ENCODE measurements at regions not wholly inside any gene's neighbourhood (a gene's known extent, or its start where the extent isn't known, plus 50 kb on each side); places are given as distances from the start of the nearest gene placed in this dataset.

DNA sequence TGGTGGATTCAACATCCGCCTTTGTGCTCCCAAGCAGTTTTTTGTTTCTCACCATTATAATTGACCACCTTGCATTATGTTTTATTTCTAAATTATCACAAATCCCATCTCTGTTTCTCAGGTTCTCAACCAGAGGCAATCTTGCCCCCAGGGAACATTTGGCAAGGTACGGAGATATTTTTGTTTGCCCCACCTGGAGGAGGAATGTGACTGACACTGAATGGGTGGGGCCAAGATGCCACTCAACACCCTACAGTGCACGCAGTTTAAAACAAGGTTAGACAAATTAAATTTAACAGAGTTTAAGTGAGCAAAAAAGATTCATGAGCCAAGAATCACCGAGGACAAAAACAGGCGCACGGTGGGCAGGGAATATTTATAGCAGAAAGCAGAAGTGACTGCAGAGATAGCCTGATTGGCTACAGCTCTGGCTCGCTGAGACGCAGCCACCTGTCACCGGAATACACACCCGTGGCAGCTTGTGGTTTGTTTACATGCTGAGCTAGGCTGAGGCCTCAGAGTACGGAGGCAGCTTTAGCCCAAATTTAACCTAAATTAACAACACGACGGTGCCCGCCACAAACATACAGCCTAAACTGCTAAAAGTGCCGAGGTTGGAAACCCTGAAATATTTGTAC is 150.0 kb upstream of the ALKAL2 start:
- no peak overlapping the region for H3K27ac Mint-ChIP-seq
- no peak overlapping the region for H3K4me3 Mint-ChIP-seq
- TF ChIP-seq, protein P1, sequence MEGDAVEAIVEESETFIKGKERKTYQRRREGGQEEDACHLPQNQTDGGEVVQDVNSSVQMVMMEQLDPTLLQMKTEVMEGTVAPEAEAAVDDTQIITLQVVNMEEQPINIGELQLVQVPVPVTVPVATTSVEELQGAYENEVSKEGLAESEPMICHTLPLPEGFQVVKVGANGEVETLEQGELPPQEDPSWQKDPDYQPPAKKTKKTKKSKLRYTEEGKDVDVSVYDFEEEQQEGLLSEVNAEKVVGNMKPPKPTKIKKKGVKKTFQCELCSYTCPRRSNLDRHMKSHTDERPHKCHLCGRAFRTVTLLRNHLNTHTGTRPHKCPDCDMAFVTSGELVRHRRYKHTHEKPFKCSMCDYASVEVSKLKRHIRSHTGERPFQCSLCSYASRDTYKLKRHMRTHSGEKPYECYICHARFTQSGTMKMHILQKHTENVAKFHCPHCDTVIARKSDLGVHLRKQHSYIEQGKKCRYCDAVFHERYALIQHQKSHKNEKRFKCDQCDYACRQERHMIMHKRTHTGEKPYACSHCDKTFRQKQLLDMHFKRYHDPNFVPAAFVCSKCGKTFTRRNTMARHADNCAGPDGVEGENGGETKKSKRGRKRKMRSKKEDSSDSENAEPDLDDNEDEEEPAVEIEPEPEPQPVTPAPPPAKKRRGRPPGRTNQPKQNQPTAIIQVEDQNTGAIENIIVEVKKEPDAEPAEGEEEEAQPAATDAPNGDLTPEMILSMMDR (IDR thresholded peaks at IDR 0.05), result no peak
- no peaks in the 10 kb centered on the region for H3K9me3 Mint-ChIP-seq
- no peak for DNase-seq
- H3K4me1 Mint-ChIP-seq, result peaks cover 6% of the 10 kb centered on the region
- no peaks in the 10 kb centered on the region for H3K36me3 Mint-ChIP-seq (ENCODE audit: low read depth)
- H3K27me3 Mint-ChIP-seq (ENCODE audit: low read depth, poor library complexity), result peaks cover 8% of the 10 kb centered on the region

DNA sequence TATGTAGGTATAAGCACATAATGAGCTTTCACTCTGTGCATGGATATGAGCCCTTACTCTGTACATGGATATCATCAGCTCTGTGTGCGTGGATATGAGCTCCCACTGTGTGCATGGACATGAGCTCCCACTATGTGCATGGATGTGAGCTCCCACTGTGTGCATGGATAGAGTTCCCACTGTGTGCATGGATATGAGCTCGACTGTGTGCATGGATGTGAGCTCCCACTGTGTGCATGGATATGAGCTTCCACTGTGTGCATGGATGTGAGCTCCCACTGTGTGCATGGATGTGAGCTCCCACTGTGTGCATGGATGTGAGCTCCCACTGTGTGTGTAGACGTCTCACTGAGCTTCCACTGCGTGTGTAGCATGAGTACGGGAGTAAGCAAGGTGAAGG is 149.3 kb upstream of the ALKAL2 start:
- peaks cover 8% of the 10 kb centered on the region for H3K27me3 Mint-ChIP-seq (ENCODE audit: low read depth, poor library complexity)
- DNase-seq, result no peak
- H3K36me3 Mint-ChIP-seq (ENCODE audit: low read depth), result no peaks in the 10 kb centered on the region
- no peak overlapping the region for H3K4me3 Mint-ChIP-seq
- H3K4me1 Mint-ChIP-seq, result peaks cover 6% of the 10 kb centered on the region
- TF ChIP-seq, protein P1 (IDR thresholded peaks at IDR 0.05), result no peak
- H3K9me3 Mint-ChIP-seq, result no peaks in the 10 kb centered on the region
- no peak overlapping the region for H3K27ac Mint-ChIP-seq

DNA sequence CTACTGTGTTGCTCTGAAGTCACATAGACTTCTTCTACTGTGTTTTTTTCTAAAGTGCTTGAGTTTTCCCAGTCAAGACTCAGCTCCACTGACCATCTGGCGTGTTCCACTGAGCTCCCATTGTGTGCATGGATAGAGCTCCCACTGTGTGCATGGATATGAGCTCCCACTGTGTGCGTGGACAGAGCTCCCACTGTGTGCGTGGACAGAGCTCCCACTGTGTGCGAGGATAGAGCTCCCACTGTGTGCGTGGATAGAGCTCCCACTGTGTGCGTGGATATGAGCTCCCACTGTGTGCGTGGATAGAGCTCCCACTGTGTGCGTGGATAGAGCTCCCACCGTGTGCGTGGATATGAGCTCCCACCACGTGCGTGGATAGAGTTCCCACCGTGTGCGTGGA is 148.3 kb upstream of the ALKAL2 start:
- peaks cover 8% of the 10 kb centered on the region for H3K27me3 Mint-ChIP-seq (ENCODE audit: low read depth, poor library complexity)
- TF ChIP-seq, protein P1 (IDR thresholded peaks at IDR 0.05), result no peak
- no peak overlapping the region for H3K27ac Mint-ChIP-seq
- DNase-seq, result no peak
- no peaks in the 10 kb centered on the region for H3K36me3 Mint-ChIP-seq (ENCODE audit: low read depth)
- no peak overlapping the region for H3K4me3 Mint-ChIP-seq
- H3K4me1 Mint-ChIP-seq, result peaks cover 6% of the 10 kb centered on the region
- no peaks in the 10 kb centered on the region for H3K9me3 Mint-ChIP-seq

DNA sequence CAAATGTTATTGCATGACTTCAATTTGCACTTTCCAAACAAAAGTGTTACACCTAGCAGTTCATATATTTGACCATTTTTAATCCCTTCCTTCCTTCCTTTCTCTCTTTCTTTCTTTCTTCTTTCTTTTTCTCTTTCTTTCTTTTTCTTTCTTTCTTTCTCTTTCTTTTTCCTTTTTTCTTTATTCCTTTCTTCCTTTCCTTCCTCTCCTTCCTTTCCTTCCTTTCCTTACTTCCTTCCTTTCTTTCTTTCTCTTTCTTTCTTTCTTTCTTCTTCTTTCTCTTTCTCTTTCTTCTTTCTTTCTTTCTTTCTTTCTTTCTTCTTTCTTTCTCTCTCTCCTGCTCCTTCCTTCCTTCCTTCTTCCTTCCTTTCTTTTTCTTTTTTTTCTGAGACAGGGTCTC is 146.7 kb upstream of the ALKAL2 start:
- Mint-ChIP-seq H3K36me3 (ENCODE audit: low read depth) (no peaks in the 10 kb centered on the region), H3K27me3 (ENCODE audit: low read depth, poor library complexity) (peaks cover 8% of the 10 kb centered on the region), H3K27ac (no peak overlapping the region), H3K4me3 (no peak overlapping the region), H3K4me1 (peaks cover 6% of the 10 kb centered on the region), H3K9me3 (no peaks in the 10 kb centered on the region)
- DNase-seq, result no peak
- TF ChIP-seq, protein P1 (IDR thresholded peaks at IDR 0.05), result no peak

DNA sequence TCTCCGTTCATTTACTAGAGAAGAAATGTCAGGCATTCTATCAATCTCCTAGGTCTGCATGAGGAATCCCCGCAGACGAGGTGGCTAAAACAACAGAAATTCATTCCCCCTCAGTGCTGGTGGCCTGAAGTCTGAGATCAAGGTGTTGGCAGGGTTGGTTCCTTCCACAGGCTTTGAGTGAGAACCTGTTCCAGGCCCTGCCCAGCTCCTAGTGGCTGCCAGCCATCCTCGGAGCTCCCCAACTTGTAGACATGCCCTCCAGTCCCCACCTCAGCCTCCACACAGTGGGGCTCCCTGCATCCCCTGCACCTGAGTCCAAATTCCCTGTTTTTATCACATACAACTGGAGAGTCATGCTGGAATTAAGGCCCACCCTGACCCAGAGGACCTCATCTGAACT is 145.3 kb upstream of the ALKAL2 start:
- H3K27ac Mint-ChIP-seq, result no peak overlapping the region
- TF ChIP-seq, protein P1 (IDR thresholded peaks at IDR 0.05), result no peak
- peaks cover 2% of the 10 kb centered on the region for H3K4me1 Mint-ChIP-seq
- DNase-seq, result no peak
- peaks cover 3% of the 10 kb centered on the region for H3K27me3 Mint-ChIP-seq (ENCODE audit: low read depth, poor library complexity)
- no peaks in the 10 kb centered on the region for H3K36me3 Mint-ChIP-seq (ENCODE audit: low read depth)
- no peak overlapping the region for H3K4me3 Mint-ChIP-seq
- peaks cover 1% of the 10 kb centered on the region for H3K9me3 Mint-ChIP-seq

DNA sequence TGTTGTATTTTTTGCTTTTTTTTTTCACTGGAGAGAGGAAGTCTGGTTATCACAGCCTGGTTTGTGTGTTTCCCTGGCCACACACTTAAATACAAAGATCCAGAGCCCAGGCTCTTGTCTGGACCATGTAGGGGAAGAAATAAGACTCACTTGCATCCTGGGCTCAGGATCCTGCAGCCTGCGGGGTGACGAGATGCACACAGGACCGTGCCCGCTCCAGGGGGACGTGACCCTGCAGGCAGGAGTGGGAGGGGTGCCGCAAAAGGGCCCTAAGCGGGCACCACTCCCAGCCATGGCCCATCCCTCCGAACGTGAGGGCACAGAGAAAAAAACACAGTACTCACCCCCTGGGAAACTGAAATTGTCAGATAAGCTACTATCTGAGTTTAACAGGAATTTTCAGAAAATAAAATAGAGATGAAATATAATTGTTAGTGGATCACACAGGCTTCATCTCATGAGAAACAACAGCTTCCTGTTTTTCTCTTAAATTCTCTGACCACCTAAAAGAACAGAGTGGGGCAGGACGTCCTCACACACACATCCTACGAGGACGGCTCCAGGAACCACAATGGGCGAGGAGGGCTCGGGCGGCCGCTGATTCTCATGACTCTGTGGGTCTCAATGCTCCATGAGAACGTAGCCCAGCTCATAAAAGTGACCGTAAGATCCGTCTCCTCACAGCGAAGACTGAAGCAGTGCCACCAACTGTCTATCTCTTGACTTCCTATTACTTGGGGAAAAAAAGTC is 142.6 kb upstream of the ALKAL2 start:
- no peak for DNase-seq
- Mint-ChIP-seq H3K4me3 (no peak overlapping the region), H3K9me3 (peaks cover 7% of the 10 kb centered on the region), H3K36me3 (ENCODE audit: low read depth) (no peaks in the 10 kb centered on the region), H3K27me3 (ENCODE audit: low read depth, poor library complexity) (peaks cover 3% of the 10 kb centered on the region), H3K4me1 (peaks cover 3% of the 10 kb centered on the region), H3K27ac (no peak overlapping the region)
- TF ChIP-seq, protein P1 (IDR thresholded peaks at IDR 0.05), result no peak

Data from nephron progenitor cell (in vitro differentiated cells).